ENCODE measurements at regions not wholly inside any gene's neighbourhood (a gene's known extent, or its start where the extent isn't known, plus 50 kb on each side); places are given as distances from the start of the nearest gene placed in this dataset.

- TF ChIP-seq CTCF (IDR thresholded peaks at IDR 0.05; ENCODE audit: insufficient read depth, low read depth, low read length) (no peak), EZH2 (IDR thresholded peaks at IDR 0.05; ENCODE audit: insufficient read depth, low read length) (no peak)
- no peak overlapping the region for H3K9ac ChIP-seq (ENCODE audit: low read length)
- Mint-ChIP-seq H3K4me3 (ENCODE audit: unreplicated experiment) (no peak overlapping the region), H3K36me3 (ENCODE audit: low read depth, unreplicated experiment) (no peaks in the 10 kb centered on the region), H3K27me3 (ENCODE audit: low read depth, unreplicated experiment) (no peaks in the 10 kb centered on the region), H3K27ac (ENCODE audit: unreplicated experiment) (no peak overlapping the region), H3K9me3 (ENCODE audit: unreplicated experiment) (no peaks in the 10 kb centered on the region), H3K4me1 (ENCODE audit: low read depth, unreplicated experiment) (peaks cover 23% of the 10 kb centered on the region)
- no peaks in the 10 kb centered on the region for H3K4me1 ChIP-seq (ENCODE audit: insufficient read depth, low read length)
- H3K79me2 ChIP-seq (ENCODE audit: insufficient read depth, low read length), result no peaks in the 10 kb centered on the region
- H3K4me2 ChIP-seq (ENCODE audit: low read length), result no peak overlapping the region
- no peak overlapping the region for H3K4me3 ChIP-seq (ENCODE audit: insufficient read depth, low read depth, low read length)
- no peak overlapping the region for H3K27ac ChIP-seq (ENCODE audit: low read depth, low read length)
- DNase-seq (ENCODE audit: low read depth) (no peak), FAIRE-seq (no peak)
- H2AFZ ChIP-seq (ENCODE audit: low read depth, low read length), result no peak overlapping the region
- H3K9me3 ChIP-seq (ENCODE audit: insufficient read depth, low read depth, low read length), result no peaks in the 10 kb centered on the region
- H3K27me3 ChIP-seq (ENCODE audit: insufficient read depth, low read length), result no peaks in the 10 kb centered on the region
- no peaks in the 10 kb centered on the region for H3K36me3 ChIP-seq (ENCODE audit: insufficient read depth, low read length)
- no peaks in the 10 kb centered on the region for H4K20me1 ChIP-seq (ENCODE audit: insufficient read depth, low read length)
Observed at GRCh38 chr9:4420351-4420750, 69.9 kb upstream of the SLC1A1 start.

- DNase-seq (ENCODE audit: low read depth) (peak; percentile 45), FAIRE-seq (peak; percentile 39)
- Histone ChIP-seq H3K79me2 (ENCODE audit: insufficient read depth, low read length) (no peaks in the 10 kb centered on the region), H3K27me3 (ENCODE audit: insufficient read depth, low read length) (no peaks in the 10 kb centered on the region), H3K9ac (ENCODE audit: low read length) (no peak overlapping the region), H2AFZ (ENCODE audit: low read depth, low read length) (no peak overlapping the region), H3K4me1 (ENCODE audit: insufficient read depth, low read length) (no peaks in the 10 kb centered on the region), H3K9me3 (ENCODE audit: insufficient read depth, low read depth, low read length) (no peaks in the 10 kb centered on the region), H3K4me2 (ENCODE audit: low read length) (no peak overlapping the region), H3K27ac (ENCODE audit: low read depth, low read length) (no peak overlapping the region), H4K20me1 (ENCODE audit: insufficient read depth, low read length) (no peaks in the 10 kb centered on the region), H3K36me3 (ENCODE audit: insufficient read depth, low read length) (no peaks in the 10 kb centered on the region), H3K4me3 (ENCODE audit: insufficient read depth, low read depth, low read length) (no peak overlapping the region)
- Mint-ChIP-seq H3K36me3 (ENCODE audit: low read depth, unreplicated experiment) (no peaks in the 10 kb centered on the region), H3K4me3 (ENCODE audit: unreplicated experiment) (no peak overlapping the region), H3K27ac (ENCODE audit: unreplicated experiment) (no peak overlapping the region), H3K4me1 (ENCODE audit: low read depth, unreplicated experiment) (peaks cover 16% of the 10 kb centered on the region), H3K27me3 (ENCODE audit: low read depth, unreplicated experiment) (no peaks in the 10 kb centered on the region), H3K9me3 (ENCODE audit: unreplicated experiment) (no peaks in the 10 kb centered on the region)
- TF ChIP-seq CTCF (IDR thresholded peaks at IDR 0.05; ENCODE audit: insufficient read depth, low read depth, low read length), result no peak
- no peak for TF ChIP-seq EZH2 (IDR thresholded peaks at IDR 0.05; ENCODE audit: insufficient read depth, low read length)
Observed at GRCh38 chr9:4417578-4418325, 72.5 kb upstream of the SLC1A1 start.

GRCh38 chr9:4416467-4416866, 73.8 kb upstream of the SLC1A1 start:
- no peak overlapping the region for H3K4me3 ChIP-seq (ENCODE audit: insufficient read depth, low read depth, low read length)
- TF ChIP-seq EZH2 (IDR thresholded peaks at IDR 0.05; ENCODE audit: insufficient read depth, low read length) (no peak), CTCF (IDR thresholded peaks at IDR 0.05; ENCODE audit: insufficient read depth, low read depth, low read length) (no peak)

More at GRCh38 chr9:4416467-4416866, 73.8 kb upstream of the SLC1A1 start:
- no peaks in the 10 kb centered on the region for H3K27me3 ChIP-seq (ENCODE audit: insufficient read depth, low read length)
- Mint-ChIP-seq H3K36me3 (ENCODE audit: low read depth, unreplicated experiment) (no peaks in the 10 kb centered on the region), H3K27ac (ENCODE audit: unreplicated experiment) (no peak overlapping the region), H3K4me1 (ENCODE audit: low read depth, unreplicated experiment) (peaks cover 14% of the 10 kb centered on the region), H3K9me3 (ENCODE audit: unreplicated experiment) (no peaks in the 10 kb centered on the region), H3K4me3 (ENCODE audit: unreplicated experiment) (no peak overlapping the region), H3K27me3 (ENCODE audit: low read depth, unreplicated experiment) (no peaks in the 10 kb centered on the region)
- H2AFZ ChIP-seq (ENCODE audit: low read depth, low read length), result no peak overlapping the region
- H3K4me2 ChIP-seq (ENCODE audit: low read length), result no peak overlapping the region
- no peaks in the 10 kb centered on the region for H3K79me2 ChIP-seq (ENCODE audit: insufficient read depth, low read length)
- no peak overlapping the region for H3K9ac ChIP-seq (ENCODE audit: low read length)
- DNase-seq (ENCODE audit: low read depth) (no peak), FAIRE-seq (no peak)
- H4K20me1 ChIP-seq (ENCODE audit: insufficient read depth, low read length), result no peaks in the 10 kb centered on the region
- no peaks in the 10 kb centered on the region for H3K36me3 ChIP-seq (ENCODE audit: insufficient read depth, low read length)
- no peak overlapping the region for H3K27ac ChIP-seq (ENCODE audit: low read depth, low read length)
- no peaks in the 10 kb centered on the region for H3K4me1 ChIP-seq (ENCODE audit: insufficient read depth, low read length)
- no peaks in the 10 kb centered on the region for H3K9me3 ChIP-seq (ENCODE audit: insufficient read depth, low read depth, low read length)

Measured in astrocyte (in vitro differentiated cells and primary cell).